H9 (cell line): ENCODE measurements at regions not wholly inside any gene's neighbourhood (a gene's known extent, or its start where the extent isn't known, plus 50 kb on each side); places are given as distances from the start of the nearest gene placed in this dataset.

ENCODE experiments used
- DNase-seq: peaks from one replicate; pipeline ENCODE4 v3.0.0-alpha.2; 2017
- H2AFZ ChIP-seq: one replicate; pipeline ENCODE4 v1.6.1; 2013; ENCODE audit warnings: mild to moderate bottlenecking, low read length, control low read depth, moderate library complexity
- H2AK5ac ChIP-seq: 2 replicates; pipeline ENCODE4 v1.6.1; 2013; ENCODE audit warnings: low read length, control low read depth, mixed read lengths; ENCODE audit not compliant: insufficient read length
- H2BK120ac ChIP-seq: one replicate; pipeline ENCODE4 v1.6.1; 2013; ENCODE audit warnings: low read depth, mild to moderate bottlenecking, low read length, control low read depth, inconsistent platforms; ENCODE audit not compliant: poor library complexity, severe bottlenecking
- H2BK12ac ChIP-seq: 2 replicates; pipeline ENCODE4 v1.6.1; 2013; ENCODE audit warnings: low read length, control low read depth, mixed read lengths, low read depth; ENCODE audit not compliant: insufficient read length
- H2BK15ac ChIP-seq: 2 replicates; pipeline ENCODE4 v1.6.1; 2013; ENCODE audit warnings: low read depth, low read length, control low read depth
- H2BK20ac ChIP-seq: one replicate; pipeline ENCODE4 v1.6.1; 2013; ENCODE audit warnings: low read depth, mild to moderate bottlenecking, low read length, control low read depth, inconsistent platforms; ENCODE audit not compliant: poor library complexity, severe bottlenecking
- H2BK5ac ChIP-seq: 2 replicates; pipeline ENCODE4 v1.6.1; 2013; ENCODE audit warnings: low read length, control low read depth, mixed read lengths; ENCODE audit not compliant: insufficient read length
- H3K14ac ChIP-seq: 2 replicates; pipeline ENCODE4 v1.6.1; 2013; ENCODE audit warnings: low read length, control low read depth; ENCODE audit not compliant: insufficient read depth
- H3K18ac ChIP-seq: 2 replicates; pipeline ENCODE4 v1.6.1; 2013; ENCODE audit warnings: low read depth, mild to moderate bottlenecking, mixed read lengths, low read length, control low read depth; ENCODE audit not compliant: insufficient read length
- H3K23ac ChIP-seq: 2 replicates; pipeline ENCODE4 v1.6.1; 2013; ENCODE audit warnings: low read length, control low read depth, mixed read lengths, low read depth; ENCODE audit not compliant: insufficient read length
- H3K23me2 ChIP-seq: 2 replicates; pipeline ENCODE4 v1.6.1; 2013; ENCODE audit warnings: low read depth, mild to moderate bottlenecking, mixed read lengths, low read length, control low read depth; ENCODE audit not compliant: insufficient read length, poor library complexity, severe bottlenecking
- H3K27ac ChIP-seq: 2 replicates; pipeline ENCODE4 v1.5.1; 2013; ENCODE audit warnings: low read length, control low read depth, mixed read lengths, low read depth; ENCODE audit not compliant: insufficient read length
- H3K27me3 ChIP-seq: 2 replicates; pipeline ENCODE4 v1.6.1; 2013; ENCODE audit warnings: low read length, control low read depth, inconsistent platforms; ENCODE audit not compliant: insufficient read depth
- H3K4ac ChIP-seq: 2 replicates; pipeline ENCODE4 v1.6.1; 2013; ENCODE audit warnings: low read depth, mild to moderate bottlenecking, control low read depth, inconsistent platforms, low read length, moderate library complexity
- H3K4me1 ChIP-seq: 2 replicates; pipeline ENCODE4 v1.6.1; 2013; ENCODE audit warnings: low read length, control low read depth, inconsistent platforms; ENCODE audit not compliant: insufficient read depth
- H3K4me2 ChIP-seq: 2 replicates; pipeline ENCODE4 v1.6.1; 2013; ENCODE audit warnings: low read length, control low read depth, mixed read lengths; ENCODE audit not compliant: insufficient read length, insufficient read depth
- H3K56ac ChIP-seq: 2 replicates; pipeline ENCODE4 v1.6.1; 2013; ENCODE audit warnings: low read depth, mild to moderate bottlenecking, mixed read lengths, low read length, control low read depth; ENCODE audit not compliant: insufficient read length
- H3K79me1 ChIP-seq: 2 replicates; pipeline ENCODE4 v1.6.1; 2013; ENCODE audit warnings: low read depth, mild to moderate bottlenecking, moderate library complexity, low read length, control low read depth, inconsistent platforms; ENCODE audit not compliant: insufficient read depth, poor library complexity, severe bottlenecking
- H3K79me2 ChIP-seq: 2 replicates; pipeline ENCODE4 v1.6.1; 2013; ENCODE audit warnings: low read length, control low read depth, inconsistent platforms; ENCODE audit not compliant: insufficient read depth
- H3K9ac ChIP-seq: 2 replicates; pipeline ENCODE4 v1.6.1; 2013; ENCODE audit warnings: low read length, control low read depth, mixed read lengths; ENCODE audit not compliant: insufficient read length; ENCODE audit errors: extremely low read depth
- H3K9me3 ChIP-seq: one replicate; pipeline ENCODE4 v1.6.1; 2013; ENCODE audit warnings: low read depth, low read length, inconsistent platforms; ENCODE audit not compliant: control insufficient read depth
- H3T11ph ChIP-seq: one replicate; pipeline ENCODE4 v1.6.1; 2013; ENCODE audit warnings: mild to moderate bottlenecking, low read length, control low read depth, inconsistent platforms
- H4K20me1 ChIP-seq: one replicate; pipeline ENCODE4 v1.6.1; 2013; ENCODE audit not compliant: control insufficient read depth, insufficient read length, insufficient read depth
- H4K5ac ChIP-seq: 2 replicates; pipeline ENCODE4 v1.6.1; 2013; ENCODE audit warnings: low read depth, mild to moderate bottlenecking, mixed read lengths, low read length, control low read depth; ENCODE audit not compliant: insufficient read length
- H4K8ac ChIP-seq: replicated peaks from 2 replicates; pipeline ENCODE4 v1.6.1; 2013; ENCODE audit warnings: low read length, control low read depth, mixed read lengths, low read depth; ENCODE audit not compliant: insufficient read length
- H4K91ac ChIP-seq: 2 replicates; pipeline ENCODE4 v1.6.1; 2013; ENCODE audit warnings: low read depth, mild to moderate bottlenecking, moderate library complexity, mixed read lengths, low read length, control low read depth; ENCODE audit not compliant: insufficient read length
- H3K27ac Mint-ChIP-seq, 3 experiments: 2 replicates in 2 of 3; 3 replicates in 1 of 3; pipeline ENCODE4 v1.8.0; 2020 to 2021; ENCODE audit warnings: mixed read lengths in 3 of 3, mild to moderate bottlenecking in 1 of 3, moderate library complexity in 1 of 3
- H3K27me3 Mint-ChIP-seq: 2 replicates; pipeline ENCODE4 v1.8.0; 2021; ENCODE audit warnings: low read depth, mild to moderate bottlenecking, moderate library complexity, mixed read lengths
- H3K36me3 Mint-ChIP-seq, 3 experiments: 2 replicates in 2 of 3; 3 replicates in 1 of 3; pipeline ENCODE4 v1.8.0; 2020 to 2021; ENCODE audit warnings: low read depth in 3 of 3, mixed read lengths in 3 of 3; ENCODE audit not compliant: insufficient read depth in 1 of 3
- H3K4me1 Mint-ChIP-seq, 2 experiments: 2 replicates each; pipeline ENCODE4 v1.8.0; 2020; ENCODE audit warnings: mixed read lengths in 2 of 2
- H3K4me3 Mint-ChIP-seq, 2 experiments: 2 replicates in 1 of 2; 3 replicates in 1 of 2; pipeline ENCODE4 v1.8.0; 2020 to 2021; ENCODE audit warnings: mild to moderate bottlenecking in 2 of 2, mixed read lengths in 2 of 2, moderate library complexity in 1 of 2
- H3K9me3 Mint-ChIP-seq, 2 experiments: 2 replicates in 1 of 2; 3 replicates in 1 of 2; pipeline ENCODE4 v1.8.0; 2020; ENCODE audit warnings: mild to moderate bottlenecking in 2 of 2, mixed read lengths in 2 of 2, moderate library complexity in 1 of 2
- WGBS: extraction: QIAGEN DNeasy Blood & Tissue Kit; methylation state at CpG from one replicate; pipeline ENCODE4 v1.1.7; 2013; ENCODE audit warnings: missing lambda C conversion rate, low lambda C conversion rate, mixed read lengths; ENCODE audit not compliant: insufficient read length; ENCODE audit errors: extremely low coverage; 5-methylcytosine and 5-hydroxymethylcytosine counted together
- TF ChIP-seq, protein P1 (sequence below): fragments of 200-600 bp; sonication (generic); conservative IDR thresholded peaks from 3 replicates; pipeline ENCODE4 v1.8.0; 2021; ENCODE audit warnings: antibody characterized with exemption, mild to moderate bottlenecking

DNA sequence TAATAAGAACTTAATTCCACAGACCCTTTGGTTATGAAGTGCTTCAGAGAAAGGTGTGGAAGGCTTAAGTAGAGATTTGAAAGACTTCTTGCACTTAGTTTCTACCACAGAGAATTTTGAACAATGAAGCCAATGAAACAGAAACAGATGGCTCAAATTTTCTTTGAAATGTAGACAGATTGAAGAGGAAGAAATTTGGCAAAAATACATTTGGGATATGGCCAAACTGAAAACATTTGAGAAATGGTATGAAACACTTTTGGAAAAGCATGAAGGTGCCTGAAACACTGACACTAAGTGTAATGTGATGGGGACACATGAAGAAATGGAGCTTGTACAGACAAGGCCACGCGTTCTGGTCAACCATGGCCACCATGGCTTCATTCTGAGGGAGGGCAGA lies 272.4 kb upstream of the EXOC2 start:
- Histone ChIP-seq H4K91ac (no peak overlapping the region), H2AFZ (no peak overlapping the region), H4K8ac (no peak overlapping the region), H3K23ac (no peak overlapping the region), H3K27ac (no peak overlapping the region), H3K56ac (no peak overlapping the region), H3K4me2 (no peak overlapping the region), H3K9ac (no peak overlapping the region), H3T11ph (no peak overlapping the region), H3K4ac (no peak overlapping the region), H3K23me2 (no peaks in the 10 kb centered on the region), H3K9me3 (no peaks in the 10 kb centered on the region), H2BK120ac (no peak overlapping the region), H3K79me1 (no peaks in the 10 kb centered on the region), H2BK15ac (no peak overlapping the region), H3K18ac (no peak overlapping the region), H2AK5ac (no peak overlapping the region), H2BK12ac (no peak overlapping the region), H3K79me2 (no peaks in the 10 kb centered on the region), H3K14ac (no peak overlapping the region), H3K27me3 (no peaks in the 10 kb centered on the region), H3K4me1 (no peaks in the 10 kb centered on the region), H4K5ac (no peak overlapping the region), H2BK20ac (no peak overlapping the region), H4K20me1 (no peaks in the 10 kb centered on the region), H2BK5ac (no peak overlapping the region)
- TF ChIP-seq, protein P1, sequence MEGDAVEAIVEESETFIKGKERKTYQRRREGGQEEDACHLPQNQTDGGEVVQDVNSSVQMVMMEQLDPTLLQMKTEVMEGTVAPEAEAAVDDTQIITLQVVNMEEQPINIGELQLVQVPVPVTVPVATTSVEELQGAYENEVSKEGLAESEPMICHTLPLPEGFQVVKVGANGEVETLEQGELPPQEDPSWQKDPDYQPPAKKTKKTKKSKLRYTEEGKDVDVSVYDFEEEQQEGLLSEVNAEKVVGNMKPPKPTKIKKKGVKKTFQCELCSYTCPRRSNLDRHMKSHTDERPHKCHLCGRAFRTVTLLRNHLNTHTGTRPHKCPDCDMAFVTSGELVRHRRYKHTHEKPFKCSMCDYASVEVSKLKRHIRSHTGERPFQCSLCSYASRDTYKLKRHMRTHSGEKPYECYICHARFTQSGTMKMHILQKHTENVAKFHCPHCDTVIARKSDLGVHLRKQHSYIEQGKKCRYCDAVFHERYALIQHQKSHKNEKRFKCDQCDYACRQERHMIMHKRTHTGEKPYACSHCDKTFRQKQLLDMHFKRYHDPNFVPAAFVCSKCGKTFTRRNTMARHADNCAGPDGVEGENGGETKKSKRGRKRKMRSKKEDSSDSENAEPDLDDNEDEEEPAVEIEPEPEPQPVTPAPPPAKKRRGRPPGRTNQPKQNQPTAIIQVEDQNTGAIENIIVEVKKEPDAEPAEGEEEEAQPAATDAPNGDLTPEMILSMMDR, result no peak
- no CpG with 5 or more reads among the region's 2 CpGs for WGBS
- H3K27ac Mint-ChIP-seq, result no peak overlapping the region
- no peak overlapping the region for H3K4me3 Mint-ChIP-seq
- peaks cover 7 to 9% of the 10 kb centered on the region in 2 experiments for H3K4me1 Mint-ChIP-seq
- no peak for DNase-seq
- no peaks in the 10 kb centered on the region for H3K36me3 Mint-ChIP-seq
- peaks cover 28% of the 10 kb centered on the region for H3K27me3 Mint-ChIP-seq
- H3K9me3 Mint-ChIP-seq, result no peaks in the 10 kb centered on the region
